DMS79 treated with DMSO at 0.1 percent for 48 hours (cell line): ENCODE measurements at regions not wholly inside any gene's neighbourhood (a gene's known extent, or its start where the extent isn't known, plus 50 kb on each side); places are given as distances from the start of the nearest gene placed in this dataset.

Experiments
- DNase-seq: peaks from one replicate; lab custom pipeline; 2025; lab: John Stamatoyannopoulos, UW

GRCh38 chr1:218679988-218680748 is 335.0 kb downstream of the TGFB2 start:
- no peak for DNase-seq

- DNase-seq, result no peak
Measured at GRCh38 chr1:218683242-218683641, 338.1 kb downstream of the TGFB2 start.

- no peak for DNase-seq
Measured at GRCh38 chr1:218686258-218686657, 341.1 kb downstream of the TGFB2 start.

- no peak for DNase-seq
Measured at GRCh38 chr1:218686761-218687160, 341.6 kb downstream of the TGFB2 start.

- no peak for DNase-seq
Measured at GRCh38 chr1:218692808-218693207, 347.7 kb downstream of the TGFB2 start.

GRCh38 chr1:218693599-218693998 is 348.5 kb downstream of the TGFB2 start:
- no peak for DNase-seq

- no peak for DNase-seq
Measured at GRCh38 chr1:218694085-218694484, 348.9 kb downstream of the TGFB2 start.

- no peak for DNase-seq
Measured at GRCh38 chr1:218694636-218695035, 349.5 kb downstream of the TGFB2 start.

GRCh38 chr1:218695525-218695924 is 350.4 kb downstream of the TGFB2 start:
- no peak for DNase-seq

GRCh38 chr1:218698141-218698540 is 353.0 kb downstream of the TGFB2 start:
- no peak for DNase-seq

GRCh38 chr1:218699421-218699820 is 354.3 kb downstream of the TGFB2 start:
- no peak for DNase-seq

GRCh38 chr1:218699865-218700264 is 354.7 kb downstream of the TGFB2 start:
- DNase-seq, result no peak

GRCh38 chr1:218700666-218701065 is 355.5 kb downstream of the TGFB2 start:
- no peak for DNase-seq

GRCh38 chr1:218701131-218701530 is 356.0 kb downstream of the TGFB2 start:
- no peak for DNase-seq

- no peak for DNase-seq
Measured at GRCh38 chr1:218702775-218703174, 357.6 kb downstream of the TGFB2 start.

- DNase-seq, result no peak
Measured at GRCh38 chr1:218703836-218704235, 358.7 kb downstream of the TGFB2 start.

GRCh38 chr1:218705391-218705790 is 360.3 kb downstream of the TGFB2 start:
- DNase-seq, result no peak

GRCh38 chr1:218705911-218706893 is 361.1 kb downstream of the TGFB2 start:
- no peak for DNase-seq

GRCh38 chr1:218711001-218711400 is 365.9 kb downstream of the TGFB2 start:
- DNase-seq, result no peak

- no peak for DNase-seq
Measured at GRCh38 chr1:218711884-218712674, 366.9 kb downstream of the TGFB2 start.

- DNase-seq, result no peak
Measured at GRCh38 chr1:218712677-218713076, 367.5 kb downstream of the TGFB2 start.
